NCI-H2227 (cell line): ENCODE measurements at regions not wholly inside any gene's neighbourhood (a gene's known extent, or its start where the extent isn't known, plus 50 kb on each side); places are given as distances from the start of the nearest gene placed in this dataset.

Experiments
- DNase-seq: peaks from one replicate; lab custom pipeline; 2025; ENCODE audit not compliant: unreplicated experiment; lab: John Stamatoyannopoulos, UW

DNA sequence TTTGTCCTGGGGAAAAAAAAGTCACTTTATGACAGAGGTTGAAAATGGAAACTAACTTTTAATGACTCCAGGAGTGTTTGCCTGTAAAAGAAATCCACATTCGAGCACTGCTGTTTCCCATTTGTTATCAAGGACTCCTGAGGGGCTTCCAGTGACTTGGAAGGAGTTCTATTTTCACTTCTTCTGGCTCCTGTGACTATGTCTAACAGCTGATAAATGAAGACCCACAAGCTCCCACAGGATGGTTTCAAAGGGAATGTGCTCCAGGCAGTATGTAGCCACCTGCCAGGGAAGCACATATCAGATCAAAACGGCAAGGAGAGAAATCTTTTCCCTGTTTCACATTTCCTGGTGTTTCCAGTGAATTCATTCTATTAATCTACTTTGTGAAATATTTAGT is 159.8 kb upstream of the FAM241A start:
- DNase-seq, result no peak

GRCh38 chr4:111986095-111986494 is 159.2 kb upstream of the FAM241A start:
- no peak for DNase-seq

DNA sequence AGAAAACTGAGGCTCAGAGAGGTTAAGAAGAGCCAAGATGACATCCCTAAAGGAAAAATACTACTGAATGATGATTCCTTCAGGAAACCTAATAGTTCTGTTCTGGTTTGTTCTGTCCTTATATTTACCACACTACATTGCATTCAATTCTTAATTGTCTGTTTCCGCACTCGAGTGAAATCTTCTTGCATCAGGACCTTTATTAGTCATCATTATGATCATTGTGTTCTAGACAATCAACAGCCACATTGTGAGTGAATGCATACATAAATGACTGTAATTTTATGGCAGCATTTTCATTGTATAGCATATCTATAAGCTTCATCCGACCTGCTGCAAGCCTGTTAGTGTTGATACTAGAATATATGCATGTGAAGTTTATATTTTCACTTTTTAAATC is 156.7 kb upstream of the FAM241A start:
- DNase-seq, result no peak

DNA sequence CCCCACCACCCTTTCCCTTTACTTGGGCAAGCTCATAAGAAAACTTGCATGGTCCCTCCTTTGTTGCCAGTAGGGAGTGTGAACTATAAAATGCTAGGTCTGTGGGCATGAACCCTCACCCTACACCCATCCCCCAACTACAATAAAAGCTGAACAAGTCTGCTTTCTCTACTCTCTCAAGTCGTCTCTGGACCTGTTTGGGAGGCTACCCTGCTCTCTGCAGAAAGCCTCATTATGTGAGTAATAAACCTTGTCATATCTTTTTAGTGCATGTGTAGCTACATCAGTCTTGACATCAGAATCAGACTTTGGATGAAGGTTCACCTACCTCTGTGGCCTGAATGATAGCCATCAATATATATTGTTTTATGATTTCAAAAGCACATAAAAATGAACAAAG is 155.4 kb upstream of the FAM241A start:
- no peak for DNase-seq

- DNase-seq, result no peak
Measured at GRCh38 chr4:111991163-111991562, 154.1 kb upstream of the FAM241A start.

GRCh38 chr4:111991797-111992196 is 153.5 kb upstream of the FAM241A start:
- DNase-seq, result no peak

DNA sequence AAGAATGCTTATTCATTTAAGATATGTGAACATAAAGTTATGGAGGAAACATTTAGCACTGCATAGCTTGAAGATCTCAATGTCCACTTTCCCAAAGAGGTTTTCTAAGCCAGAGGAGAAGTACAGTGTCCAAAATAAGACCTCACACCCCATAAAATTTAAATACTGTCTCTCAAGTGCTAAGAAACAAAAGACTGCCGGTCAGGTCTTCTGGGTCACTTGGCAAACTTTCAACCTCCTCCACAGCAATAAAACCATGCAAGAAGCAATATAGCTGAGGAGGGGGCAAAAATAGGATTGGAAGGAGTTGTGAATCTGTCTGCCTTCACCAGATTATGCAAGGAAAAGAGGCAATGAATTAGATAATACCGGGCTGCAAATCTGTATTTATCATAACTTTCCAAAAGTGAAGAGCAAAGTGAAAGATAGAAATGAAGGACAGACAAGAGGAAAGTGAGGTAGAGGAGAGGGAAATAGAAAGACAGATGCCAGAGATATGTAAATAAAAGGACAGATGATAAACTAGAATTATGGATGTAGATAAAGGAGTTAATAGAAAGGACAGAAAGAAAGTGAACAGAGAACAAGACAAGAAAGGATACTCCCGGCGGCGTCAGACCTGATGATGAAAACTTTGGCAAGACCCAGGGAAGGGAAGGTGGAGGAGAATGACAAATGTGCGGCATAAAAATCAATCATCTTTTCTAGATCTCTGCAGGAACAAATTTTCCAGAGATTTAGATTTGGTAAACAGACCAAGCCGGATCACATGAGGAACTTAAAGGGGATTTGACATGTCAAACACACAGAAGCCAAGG is 152.7 kb upstream of the FAM241A start:
- DNase-seq, result no peak

DNA sequence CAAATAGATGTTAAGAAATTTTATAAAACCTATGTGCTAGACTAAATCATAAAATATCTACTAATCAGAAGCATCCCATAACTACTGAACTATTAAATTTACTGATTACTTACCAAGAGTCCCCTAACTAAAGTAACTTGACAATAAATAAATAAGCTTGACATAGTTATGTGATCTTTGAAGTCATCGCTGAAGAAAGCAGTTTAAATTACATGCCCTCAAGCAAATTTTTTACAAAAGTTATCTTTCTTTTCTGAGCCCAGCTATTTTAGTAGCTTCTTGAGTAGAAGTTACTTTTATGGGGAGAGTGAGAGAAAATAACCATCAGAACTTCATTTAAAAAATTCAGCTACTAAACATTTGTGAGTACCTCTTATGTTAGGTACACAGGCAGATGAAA is 150.9 kb upstream of the FAM241A start:
- no peak for DNase-seq

DNA sequence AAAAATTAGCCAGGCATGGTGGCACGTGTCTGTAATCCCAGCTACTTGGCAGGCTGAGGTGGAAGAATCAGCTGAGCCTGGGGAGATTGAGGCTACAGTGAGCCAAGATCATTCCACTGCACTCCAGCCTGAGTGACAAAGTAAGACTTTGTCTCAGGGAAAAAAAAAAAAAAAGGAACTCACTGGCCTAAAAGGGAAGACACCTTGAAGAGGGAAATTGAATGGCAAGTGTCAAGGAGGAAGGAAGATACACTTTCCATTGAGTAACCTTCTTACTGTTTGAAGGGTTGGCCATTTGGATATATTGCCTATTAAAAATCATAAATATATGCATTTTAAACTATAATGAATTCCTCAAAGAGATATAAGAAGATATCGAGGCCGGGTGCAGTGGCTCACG is 147.5 kb upstream of the FAM241A start:
- DNase-seq, result no peak

- no peak for DNase-seq
Measured at GRCh38 chr4:111999801-112000200, 145.5 kb upstream of the FAM241A start.

GRCh38 chr4:112001041-112001440 is 144.2 kb upstream of the FAM241A start:
- no peak for DNase-seq

DNA sequence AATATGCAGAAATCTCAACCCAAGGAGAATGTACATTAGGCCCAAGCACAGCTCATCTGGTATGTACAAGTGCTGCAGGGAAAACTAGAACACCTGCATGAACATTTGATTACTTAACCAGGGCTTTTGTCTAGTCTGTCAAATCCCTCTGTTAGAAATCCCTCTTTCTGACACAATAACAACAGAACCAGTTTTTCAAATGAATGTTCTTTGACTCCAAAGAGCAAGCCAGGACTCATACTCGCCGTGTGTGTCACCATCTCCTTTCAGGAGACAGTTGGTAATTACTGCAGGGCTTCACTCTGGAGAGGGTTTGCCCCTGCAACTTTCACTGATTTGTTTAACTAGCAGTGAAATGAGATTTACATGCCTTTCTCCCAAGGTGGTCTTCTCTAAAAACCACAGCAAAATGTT is 143.0 kb upstream of the FAM241A start:
- DNase-seq, result no peak

GRCh38 chr4:112003231-112003907 is 141.9 kb upstream of the FAM241A start:
- no peak for DNase-seq

DNA sequence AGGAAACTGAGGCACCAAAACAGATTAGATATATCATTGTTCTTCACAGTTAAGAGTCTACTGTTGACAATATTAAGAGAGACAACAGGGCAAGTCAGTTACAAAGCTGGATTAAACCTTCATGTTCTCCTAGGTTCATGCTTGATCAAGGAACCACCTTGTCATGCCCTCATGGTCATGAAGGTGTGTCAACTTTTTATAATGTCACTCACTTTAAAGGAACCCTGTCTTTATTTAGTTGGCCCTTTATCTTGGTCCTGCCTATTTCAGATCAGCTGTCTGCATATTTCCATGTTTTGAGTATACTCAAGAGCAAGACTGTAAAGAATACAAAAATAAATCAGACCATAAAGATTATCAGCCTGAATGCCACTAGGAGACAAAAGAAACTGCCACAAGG is 140.2 kb upstream of the FAM241A start:
- no peak for DNase-seq

DNA sequence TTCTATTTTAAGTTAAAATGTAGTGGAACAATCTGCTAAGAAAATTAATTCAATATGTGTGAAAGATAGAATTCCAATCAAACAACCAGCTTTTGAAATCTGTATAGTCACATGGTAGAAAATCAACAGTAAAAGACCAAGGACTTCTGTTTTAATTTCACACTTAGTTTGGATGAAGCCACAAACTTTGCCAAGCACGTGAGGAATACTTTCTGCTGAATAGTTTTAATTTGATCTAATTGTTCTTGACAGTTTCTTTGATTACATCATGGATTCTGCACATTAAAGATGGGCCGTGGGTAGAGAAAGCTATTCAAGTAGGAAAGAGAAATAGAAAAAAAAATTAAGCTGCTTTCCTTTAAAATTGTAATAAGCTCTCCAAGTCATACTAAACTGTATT is 137.9 kb upstream of the FAM241A start:
- DNase-seq, result no peak

GRCh38 chr4:112015960-112016359 is 129.3 kb upstream of the FAM241A start:
- DNase-seq, result no peak

- no peak for DNase-seq
Measured at GRCh38 chr4:112023402-112023950, 121.8 kb upstream of the FAM241A start.

- no peak for DNase-seq
Measured at GRCh38 chr4:112026058-112026457, 119.2 kb upstream of the FAM241A start.

DNA sequence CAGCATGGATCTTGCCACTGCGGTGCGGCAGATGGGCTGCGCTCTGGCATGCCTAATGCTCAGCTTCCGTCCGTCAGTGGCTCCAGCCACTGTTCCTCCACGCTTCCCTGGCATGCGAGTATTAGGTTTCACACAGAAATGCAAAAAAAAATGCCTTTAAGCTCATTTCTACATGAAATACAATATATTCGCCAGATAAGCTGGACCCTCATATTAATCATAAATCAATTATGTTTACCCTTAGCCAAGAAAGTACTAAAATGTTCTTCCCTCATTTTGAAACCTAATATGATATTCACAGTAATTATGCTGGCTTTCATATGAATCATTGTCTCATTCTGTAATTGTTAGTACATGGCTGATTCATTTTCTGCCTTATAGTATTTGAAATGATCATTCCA is 115.5 kb upstream of the FAM241A start:
- no peak for DNase-seq

DNA sequence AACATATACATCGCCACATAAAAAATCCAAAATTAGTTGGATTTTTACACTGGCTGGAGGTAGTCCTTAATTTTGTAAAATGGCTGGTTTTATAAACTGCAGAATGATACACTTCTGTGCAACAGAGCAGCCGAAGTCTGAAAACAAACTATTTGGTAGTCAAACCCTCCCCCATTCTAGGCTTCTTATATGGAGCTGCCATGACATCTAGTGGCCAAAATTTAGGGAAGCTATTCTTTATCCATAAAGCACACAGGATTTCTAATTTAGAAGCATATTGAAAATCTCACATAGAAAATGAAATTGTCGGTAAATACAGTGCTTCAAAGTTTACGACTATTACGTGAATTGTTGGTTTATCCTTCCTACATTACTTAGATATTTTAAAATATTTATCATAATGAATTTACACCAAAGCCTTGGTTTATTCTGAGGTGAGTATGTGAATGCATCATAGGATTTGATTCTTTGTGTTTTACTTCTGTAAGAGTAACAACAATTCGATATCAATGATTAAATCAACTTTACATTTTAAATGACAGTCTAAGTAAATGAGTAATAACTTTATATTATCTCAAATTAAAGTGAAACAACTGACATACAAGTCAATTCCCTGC is 113.4 kb upstream of the FAM241A start:
- peak; percentile 50 for DNase-seq

DNA sequence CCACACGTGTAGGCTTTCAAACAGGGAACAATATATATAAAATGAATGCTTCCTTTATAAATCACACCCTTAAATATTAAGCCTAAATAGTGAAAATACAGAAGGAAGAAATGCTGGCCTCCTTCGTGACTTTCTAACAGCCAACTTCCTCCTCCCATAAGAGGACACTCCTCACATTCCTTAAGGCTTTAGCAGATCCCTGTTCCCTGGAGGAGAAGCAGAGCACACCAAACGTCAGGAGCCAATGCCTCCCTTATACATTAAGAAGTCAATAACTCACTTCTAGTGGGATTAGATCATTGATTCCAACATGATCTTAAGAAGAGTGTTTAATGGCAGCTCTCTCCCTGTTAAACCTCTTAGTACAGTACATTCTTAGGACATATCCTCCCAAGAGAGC is 108.4 kb upstream of the FAM241A start:
- DNase-seq, result no peak

GRCh38 chr4:112038861-112039260 is 106.4 kb upstream of the FAM241A start:
- DNase-seq, result no peak
